ENCODE measurements at regions not wholly inside any gene's neighbourhood (a gene's known extent, or its start where the extent isn't known, plus 50 kb on each side); places are given as distances from the start of the nearest gene placed in this dataset.
A peak's percentile ranks its signal among the peaks of the same experiment; 100 is the strongest.

GRCh38 chr18:1102848-1103247 lies 198.2 kb downstream of the ADCYAP1 start:
- peaks cover 14% of the 10 kb centered on the region for H3K4me1 Mint-ChIP-seq
- H3K27ac Mint-ChIP-seq: peak overlapping the region in 1 of 3 experiments; percentile 4
- H3K27me3 Mint-ChIP-seq (ENCODE audit: low read depth): no peaks in the 10 kb centered on the region
- H3K9me3 Mint-ChIP-seq: no peaks in the 10 kb centered on the region
- TF ChIP-seq, protein P1, sequence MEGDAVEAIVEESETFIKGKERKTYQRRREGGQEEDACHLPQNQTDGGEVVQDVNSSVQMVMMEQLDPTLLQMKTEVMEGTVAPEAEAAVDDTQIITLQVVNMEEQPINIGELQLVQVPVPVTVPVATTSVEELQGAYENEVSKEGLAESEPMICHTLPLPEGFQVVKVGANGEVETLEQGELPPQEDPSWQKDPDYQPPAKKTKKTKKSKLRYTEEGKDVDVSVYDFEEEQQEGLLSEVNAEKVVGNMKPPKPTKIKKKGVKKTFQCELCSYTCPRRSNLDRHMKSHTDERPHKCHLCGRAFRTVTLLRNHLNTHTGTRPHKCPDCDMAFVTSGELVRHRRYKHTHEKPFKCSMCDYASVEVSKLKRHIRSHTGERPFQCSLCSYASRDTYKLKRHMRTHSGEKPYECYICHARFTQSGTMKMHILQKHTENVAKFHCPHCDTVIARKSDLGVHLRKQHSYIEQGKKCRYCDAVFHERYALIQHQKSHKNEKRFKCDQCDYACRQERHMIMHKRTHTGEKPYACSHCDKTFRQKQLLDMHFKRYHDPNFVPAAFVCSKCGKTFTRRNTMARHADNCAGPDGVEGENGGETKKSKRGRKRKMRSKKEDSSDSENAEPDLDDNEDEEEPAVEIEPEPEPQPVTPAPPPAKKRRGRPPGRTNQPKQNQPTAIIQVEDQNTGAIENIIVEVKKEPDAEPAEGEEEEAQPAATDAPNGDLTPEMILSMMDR (IDR thresholded peaks at IDR 0.05; ENCODE audit: unreplicated experiment in 3 of 3): no peak
- no peaks in the 10 kb centered on the region for H3K36me3 Mint-ChIP-seq (ENCODE audit: low read depth)
- H3K4me3 Mint-ChIP-seq: no peak overlapping the region

GRCh38 chr18:1103537-1103936 lies 198.9 kb downstream of the ADCYAP1 start:
- Mint-ChIP-seq H3K4me3 (no peak overlapping the region), H3K27ac (peak overlapping the region; percentile 18 to 51 (median 33)), H3K27me3 (ENCODE audit: low read depth) (no peaks in the 10 kb centered on the region), H3K9me3 (no peaks in the 10 kb centered on the region), H3K36me3 (ENCODE audit: low read depth) (no peaks in the 10 kb centered on the region), H3K4me1 (peaks cover 14% of the 10 kb centered on the region)
- TF ChIP-seq, protein P1 (IDR thresholded peaks at IDR 0.05; ENCODE audit: unreplicated experiment in 3 of 3): no peak

GRCh38 chr18:1104181-1104881 lies 199.7 kb downstream of the ADCYAP1 start:
- TF ChIP-seq, protein P1 (IDR thresholded peaks at IDR 0.05; ENCODE audit: unreplicated experiment in 3 of 3): no peak
- Mint-ChIP-seq H3K36me3 (ENCODE audit: low read depth) (no peaks in the 10 kb centered on the region), H3K4me3 (no peak overlapping the region), H3K4me1 (peaks cover 14% of the 10 kb centered on the region), H3K9me3 (no peaks in the 10 kb centered on the region), H3K27ac (peak overlapping the region; percentile 18 to 51 (median 35)), H3K27me3 (ENCODE audit: low read depth) (no peaks in the 10 kb centered on the region)

DNA sequence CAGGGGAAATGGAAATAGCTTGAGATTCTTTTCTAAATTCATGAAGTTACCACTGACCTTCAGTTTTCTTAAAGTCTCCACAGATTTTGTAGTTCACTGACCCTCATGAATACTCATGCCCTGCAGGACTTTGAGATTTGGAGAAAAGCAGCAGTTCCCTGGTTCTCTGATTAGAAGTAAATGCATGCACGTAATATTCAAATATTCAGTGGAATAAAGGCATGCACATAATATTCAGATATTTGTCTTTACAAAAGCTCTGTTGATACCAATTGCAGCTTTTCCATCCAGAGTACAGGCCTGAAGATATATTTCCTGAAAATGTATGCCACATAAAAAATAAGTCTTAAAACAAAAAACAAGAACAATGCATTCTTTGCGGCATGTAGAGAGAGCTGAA lies 219.8 kb downstream of the ADCYAP1 start:
- Mint-ChIP-seq H3K27me3 (ENCODE audit: low read depth) (no peaks in the 10 kb centered on the region), H3K36me3 (ENCODE audit: low read depth) (no peaks in the 10 kb centered on the region), H3K4me1 (no peaks in the 10 kb centered on the region), H3K9me3 (peaks cover 16% of the 10 kb centered on the region), H3K4me3 (no peak overlapping the region), H3K27ac (no peak overlapping the region)
- TF ChIP-seq, protein P1 (IDR thresholded peaks at IDR 0.05; ENCODE audit: unreplicated experiment in 3 of 3): no peak

DNA sequence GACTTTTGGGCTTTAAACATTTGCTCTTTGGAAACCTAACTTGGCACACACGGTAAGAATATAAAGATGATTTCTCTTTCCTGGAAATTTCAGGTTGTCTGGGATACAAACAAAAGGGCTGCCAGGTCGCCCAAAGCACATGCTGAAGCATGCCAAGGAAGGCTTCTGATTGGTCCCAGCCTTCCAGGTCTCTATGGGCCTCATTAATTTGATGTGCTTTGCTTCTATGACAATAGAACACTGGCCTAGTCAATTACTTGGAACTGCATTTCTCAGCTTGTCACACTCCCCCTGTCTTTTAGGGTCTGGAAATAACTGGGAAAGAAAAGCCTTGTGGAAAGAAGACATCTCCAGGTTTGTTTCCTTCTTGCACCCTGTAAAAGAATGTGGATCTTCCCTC lies 228.9 kb downstream of the ADCYAP1 start:
- TF ChIP-seq, protein P1 (IDR thresholded peaks at IDR 0.05; ENCODE audit: unreplicated experiment in 3 of 3): no peak
- H3K4me3 Mint-ChIP-seq: no peak overlapping the region
- no peaks in the 10 kb centered on the region for H3K9me3 Mint-ChIP-seq
- H3K27ac Mint-ChIP-seq: no peak overlapping the region
- H3K36me3 Mint-ChIP-seq (ENCODE audit: low read depth): no peaks in the 10 kb centered on the region
- H3K27me3 Mint-ChIP-seq (ENCODE audit: low read depth): no peaks in the 10 kb centered on the region
- no peaks in the 10 kb centered on the region for H3K4me1 Mint-ChIP-seq

GRCh38 chr18:1147730-1148129 lies 243.1 kb downstream of the ADCYAP1 start:
- Mint-ChIP-seq H3K36me3 (ENCODE audit: low read depth) (peaks cover 8% of the 10 kb centered on the region), H3K27ac (no peak overlapping the region)
- TF ChIP-seq, protein P1 (IDR thresholded peaks at IDR 0.05; ENCODE audit: unreplicated experiment in 3 of 3): no peak

More at GRCh38 chr18:1147730-1148129, 243.1 kb downstream of the ADCYAP1 start:
- no peaks in the 10 kb centered on the region for H3K27me3 Mint-ChIP-seq (ENCODE audit: low read depth)
- H3K4me1 Mint-ChIP-seq: no peaks in the 10 kb centered on the region
- H3K4me3 Mint-ChIP-seq: no peak overlapping the region
- H3K9me3 Mint-ChIP-seq: peaks cover 36% of the 10 kb centered on the region

All from nephron (organoid).